ENCODE measurements at regions not wholly inside any gene's neighbourhood (a gene's known extent, or its start where the extent isn't known, plus 50 kb on each side); places are given as distances from the start of the nearest gene placed in this dataset.

DNA sequence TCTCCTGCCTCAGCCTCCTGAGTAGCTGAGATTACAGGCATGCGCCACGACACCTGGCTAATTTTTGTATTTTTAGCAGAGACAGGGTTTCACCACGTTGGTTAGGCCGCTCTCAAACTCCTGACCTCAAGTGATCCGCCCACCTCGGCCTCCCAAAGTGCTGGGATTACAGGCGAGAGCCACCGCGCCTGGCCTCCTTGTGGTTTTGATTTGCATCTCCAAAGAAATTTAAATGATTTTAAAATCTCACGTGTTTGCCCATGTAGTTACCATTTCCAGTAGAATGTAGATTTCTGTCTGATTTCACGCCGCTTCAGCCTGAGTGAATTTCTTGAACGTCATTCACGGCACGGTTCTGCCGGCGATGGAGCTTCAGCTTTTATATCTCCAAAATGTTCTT, 55.8 kb downstream of the IGF2 start:
- no peak for DNase-seq (ENCODE audit: low spot score)

- DNase-seq (ENCODE audit: low spot score) = peak; percentile 17
Measured at GRCh38 chr11:2077061-2077802, 62.0 kb downstream of the IGF2 start.

- no peak for DNase-seq (ENCODE audit: low spot score)
Measured at GRCh38 chr11:2076441-2076840, 62.7 kb downstream of the IGF2 start.

- no peak for DNase-seq (ENCODE audit: low spot score)
Measured at GRCh38 chr11:2074266-2074825, 64.8 kb downstream of the IGF2 start.

DNA sequence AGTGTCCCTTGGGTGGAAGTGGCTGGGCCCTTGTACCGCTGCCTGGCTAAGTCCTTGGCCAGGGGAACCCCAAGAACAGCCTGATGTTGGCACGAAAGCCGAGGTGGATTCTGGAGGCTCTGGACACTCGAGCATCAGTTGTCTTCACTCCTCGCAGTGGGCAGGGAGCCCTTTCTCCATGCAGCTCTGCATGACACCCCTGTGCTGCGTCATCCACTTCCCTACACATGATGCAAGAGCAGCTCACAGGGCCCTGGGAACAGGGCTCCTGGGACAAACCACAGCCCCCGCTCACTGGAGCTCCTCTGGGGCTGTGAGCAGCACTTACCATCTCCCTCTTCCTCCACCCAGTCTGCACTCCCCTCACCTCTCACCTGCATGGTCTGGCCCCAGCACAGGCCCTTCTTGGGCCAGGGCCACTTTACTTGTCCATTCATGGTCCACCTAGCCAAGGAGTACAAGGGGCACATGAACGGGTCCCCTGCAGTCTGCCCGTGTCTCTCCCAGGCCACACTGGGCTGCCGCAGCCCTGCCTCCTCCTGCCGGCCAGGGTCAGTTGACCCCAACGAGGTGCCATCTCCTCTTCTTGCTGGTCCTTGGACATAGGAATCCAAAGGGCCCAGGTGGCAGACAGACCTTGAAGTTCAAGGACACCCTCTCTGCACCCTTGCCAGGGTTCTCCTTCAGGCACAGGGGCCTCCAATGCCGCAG, 66.5 kb downstream of the IGF2 start:
- DNase-seq (ENCODE audit: low spot score) = no peak

DNA sequence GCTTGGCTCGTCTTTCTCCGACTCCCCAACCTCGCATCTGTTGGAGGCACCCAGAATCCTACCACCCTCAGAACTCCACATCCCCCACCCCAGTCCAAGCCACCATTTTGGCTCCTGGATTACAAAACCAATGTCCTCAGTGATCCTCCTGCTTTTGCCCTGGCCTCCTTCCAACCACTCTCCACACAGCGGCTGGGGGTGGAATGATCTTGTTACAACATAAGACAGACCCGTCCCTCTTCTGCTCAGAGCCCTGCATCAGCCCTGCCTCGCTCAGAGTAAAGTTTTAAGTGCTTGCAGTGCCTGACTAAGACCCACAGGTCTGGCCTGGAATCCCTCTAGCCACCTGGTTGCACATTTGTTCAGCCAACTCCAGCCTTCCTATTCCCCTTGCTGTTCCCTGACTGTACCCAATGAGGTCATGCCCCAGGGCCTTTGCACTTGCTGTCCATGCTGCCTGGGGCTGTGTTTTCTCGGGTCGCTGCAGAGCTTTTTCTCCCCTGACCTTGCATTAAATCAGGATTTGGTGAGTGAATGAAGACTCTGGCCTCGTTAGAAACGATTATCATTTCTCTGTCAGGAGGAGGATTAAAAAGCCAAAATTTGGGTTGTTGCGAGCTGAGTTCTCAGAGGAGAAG, 67.3 kb downstream of the IGF2 start:
- no peak for DNase-seq (ENCODE audit: low spot score)

Measured in Ammon's horn (tissue), 1 donor.